Right cardiac atrium (tissue), 5 donors: ENCODE measurements at regions not wholly inside any gene's neighbourhood (a gene's known extent, or its start where the extent isn't known, plus 50 kb on each side); places are given as distances from the start of the nearest gene placed in this dataset.
A peak's percentile ranks its signal among the peaks of the same experiment; 100 is the strongest.
"Not testable (repeated sequence)": the region's sequence is repeated elsewhere in the genome, so short reads cannot be mapped to it uniquely, and the experiment has no call there.

Source experiments
- ATAC-seq, 2 donors: fragments of 200-7000 bp; cut with Tn5 transposase; one replicate each; pipeline versions ENCODE4 v1.8.0 to v1.9.1; 2020; ENCODE audit warnings: moderate library complexity in 2 of 2, mild to moderate bottlenecking in 1 of 2
- DNase-seq, 3 donors: peaks; one replicate each; pipeline ENCODE4 v3.0.0-alpha.2; 2020
- H3K27ac ChIP-seq: one replicate; pipeline ENCODE4 v1.5.1; 2013; ENCODE audit warnings: mild to moderate bottlenecking, low read length, control low read depth, moderate library complexity
- H3K27me3 ChIP-seq: one replicate; pipeline ENCODE4 v1.6.1; 2013; ENCODE audit not compliant: control insufficient read depth, insufficient read depth
- H3K4me1 ChIP-seq: one replicate; pipeline ENCODE4 v1.6.1; 2013; ENCODE audit warnings: low read length; ENCODE audit not compliant: control insufficient read depth, insufficient read depth
- H3K4me3 ChIP-seq: one replicate; pipeline ENCODE4 v1.5.1; 2013; ENCODE audit warnings: low read length, control low read depth
- H3K9me3 ChIP-seq: one replicate; pipeline ENCODE4 v1.6.1; 2013; ENCODE audit warnings: low read length; ENCODE audit not compliant: control insufficient read depth
- WGBS: extraction: QIAGEN DNeasy Blood & Tissue Kit; methylation state at CpG from one replicate; pipeline ENCODE4 v1.1.7; 2013; 5-methylcytosine and 5-hydroxymethylcytosine counted together
- intact Hi-C, 4 donors: fragments of 100-400 bp; cut with DNase I; formaldehyde crosslinking; loops; one replicate each; pipeline versions ENCODE4 v1.11.0 to v1.14.0; 2022 to 2023
- donor health status: healthy with polysubstance abuse.
- donor health status: DM: no; HTN: yes; CAD: no.
- donor health status: DM: no; HTN: no; CAD: no.
- donor health status: DM: no; HTN: yes; CAD: no; lungs with severe emphysema.
- donor health status: DM: yes; HTN: yes; CAD: no.

GRCh38 chr3:63116922-63117321 lies 161.2 kb upstream of the SYNPR start:
- Histone ChIP-seq H3K27ac (no peak overlapping the region), H3K27me3 (no peaks in the 10 kb centered on the region), H3K9me3 (no peaks in the 10 kb centered on the region), H3K4me3 (no peak overlapping the region), H3K4me1 (no peaks in the 10 kb centered on the region)
- no peak for DNase-seq
- no peak for ATAC-seq
- 73% methylated on average over 3 of the region's 3 CpGs for WGBS
- intact Hi-C loops = no loop called here

GRCh38 chr3:63124090-63124489 lies 154.0 kb upstream of the SYNPR start:
- Histone ChIP-seq H3K4me3 (no peak overlapping the region), H3K27ac (no peak overlapping the region), H3K4me1 (no peaks in the 10 kb centered on the region), H3K9me3 (no peaks in the 10 kb centered on the region), H3K27me3 (no peaks in the 10 kb centered on the region)
- intact Hi-C loops = no loop called here
- DNase-seq (no peak), ATAC-seq (no peak)
- WGBS = 57% methylated on average over 3 of the region's 3 CpGs

- intact Hi-C loops = no loop called here
- no peak overlapping the region for H3K4me3 ChIP-seq
- 76% methylated on average over 2 of the region's 2 CpGs for WGBS
- no peaks in the 10 kb centered on the region for H3K27me3 ChIP-seq
- H3K4me1 ChIP-seq = no peaks in the 10 kb centered on the region
- ATAC-seq = no peak
- no peak overlapping the region for H3K27ac ChIP-seq
- H3K9me3 ChIP-seq = no peaks in the 10 kb centered on the region
- no peak for DNase-seq
Observed at GRCh38 chr3:63126530-63126929, 151.6 kb upstream of the SYNPR start.

- Histone ChIP-seq H3K9me3 (no peaks in the 10 kb centered on the region), H3K4me1 (no peaks in the 10 kb centered on the region), H3K27me3 (no peaks in the 10 kb centered on the region), H3K4me3 (no peak overlapping the region), H3K27ac (no peak overlapping the region)
- intact Hi-C loops = no loop called here
- ATAC-seq (no peak), DNase-seq (no peak)
- 59% methylated on average over 3 of the region's 3 CpGs for WGBS
Observed at GRCh38 chr3:63128380-63128779, 149.7 kb upstream of the SYNPR start.

GRCh38 chr3:63130625-63131024 lies 147.5 kb upstream of the SYNPR start:
- Histone ChIP-seq H3K27me3 (no peaks in the 10 kb centered on the region), H3K4me1 (no peaks in the 10 kb centered on the region), H3K9me3 (no peaks in the 10 kb centered on the region), H3K27ac (no peak overlapping the region), H3K4me3 (no peak overlapping the region)
- intact Hi-C loops = no loop called here
- ATAC-seq = no peak
- WGBS = 55% methylated on average over 3 of the region's 3 CpGs
- DNase-seq = no peak

- H3K4me3 ChIP-seq = no peak overlapping the region
- no peaks in the 10 kb centered on the region for H3K27me3 ChIP-seq
- H3K4me1 ChIP-seq = no peaks in the 10 kb centered on the region
- intact Hi-C loops = no loop called here
- no peaks in the 10 kb centered on the region for H3K9me3 ChIP-seq
- H3K27ac ChIP-seq = peak overlapping the region; percentile 72
- WGBS = 69% methylated on average over 6 of the region's 6 CpGs
- ATAC-seq (no peak), DNase-seq (no peak)
Observed at GRCh38 chr3:63132461-63133250, 145.5 kb upstream of the SYNPR start.

GRCh38 chr3:63135367-63135766 lies 142.7 kb upstream of the SYNPR start:
- Histone ChIP-seq H3K27ac (peak overlapping the region; percentile 64), H3K9me3 (no peaks in the 10 kb centered on the region), H3K4me1 (no peaks in the 10 kb centered on the region), H3K4me3 (no peak overlapping the region), H3K27me3 (no peaks in the 10 kb centered on the region)
- no peak for DNase-seq
- peak; percentile 65 to 72 for ATAC-seq
- intact Hi-C loops = no loop called here

GRCh38 chr3:63136249-63136648 lies 141.9 kb upstream of the SYNPR start:
- H3K27ac ChIP-seq, intact Hi-C loops, H3K9me3 ChIP-seq, DNase-seq, ATAC-seq, H3K27me3 ChIP-seq, H3K4me1 ChIP-seq, H3K4me3 ChIP-seq: not testable (repeated sequence)
- WGBS = 93% methylated on average over 22 of the region's 26 CpGs

GRCh38 chr3:63142681-63143080 lies 135.4 kb upstream of the SYNPR start:
- H3K27ac ChIP-seq = no peak overlapping the region
- 36% methylated on average over 2 of the region's 2 CpGs for WGBS
- H3K4me3 ChIP-seq = no peak overlapping the region
- H3K27me3 ChIP-seq = no peaks in the 10 kb centered on the region
- DNase-seq = no peak
- H3K9me3 ChIP-seq = no peaks in the 10 kb centered on the region
- no peak for ATAC-seq
- intact Hi-C loops = no loop called here
- H3K4me1 ChIP-seq = no peaks in the 10 kb centered on the region

GRCh38 chr3:63146154-63146553 lies 132.0 kb upstream of the SYNPR start:
- Histone ChIP-seq H3K4me3 (peak overlapping the region; percentile 50), H3K4me1 (no peaks in the 10 kb centered on the region), H3K27ac (peak overlapping the region; percentile 66), H3K9me3 (no peaks in the 10 kb centered on the region), H3K27me3 (no peaks in the 10 kb centered on the region)
- WGBS = 62% methylated on average over 4 of the region's 4 CpGs
- peak in 1 of 2 donors; percentile 76 for ATAC-seq
- DNase-seq = no peak
- intact Hi-C loops = no loop called here

GRCh38 chr3:63150880-63151279 lies 127.2 kb upstream of the SYNPR start:
- Histone ChIP-seq H3K27ac (no peak overlapping the region), H3K9me3 (no peaks in the 10 kb centered on the region), H3K4me1 (no peaks in the 10 kb centered on the region), H3K27me3 (no peaks in the 10 kb centered on the region), H3K4me3 (no peak overlapping the region)
- DNase-seq (no peak), ATAC-seq (no peak)
- WGBS = 63% methylated on average over 3 of the region's 3 CpGs
- intact Hi-C loops = no loop called here

GRCh38 chr3:63151897-63152296 lies 126.2 kb upstream of the SYNPR start:
- intact Hi-C loops = no loop called here
- no peak for ATAC-seq
- no peaks in the 10 kb centered on the region for H3K4me1 ChIP-seq
- no peak overlapping the region for H3K4me3 ChIP-seq
- no peaks in the 10 kb centered on the region for H3K27me3 ChIP-seq
- no peak overlapping the region for H3K27ac ChIP-seq
- DNase-seq = no peak
- H3K9me3 ChIP-seq = no peaks in the 10 kb centered on the region
- 73% methylated on average over 1 of the region's 1 CpG for WGBS
